ENCODE measurements at regions not wholly inside any gene's neighbourhood (a gene's known extent, or its start where the extent isn't known, plus 50 kb on each side); places are given as distances from the start of the nearest gene placed in this dataset.

DNA sequence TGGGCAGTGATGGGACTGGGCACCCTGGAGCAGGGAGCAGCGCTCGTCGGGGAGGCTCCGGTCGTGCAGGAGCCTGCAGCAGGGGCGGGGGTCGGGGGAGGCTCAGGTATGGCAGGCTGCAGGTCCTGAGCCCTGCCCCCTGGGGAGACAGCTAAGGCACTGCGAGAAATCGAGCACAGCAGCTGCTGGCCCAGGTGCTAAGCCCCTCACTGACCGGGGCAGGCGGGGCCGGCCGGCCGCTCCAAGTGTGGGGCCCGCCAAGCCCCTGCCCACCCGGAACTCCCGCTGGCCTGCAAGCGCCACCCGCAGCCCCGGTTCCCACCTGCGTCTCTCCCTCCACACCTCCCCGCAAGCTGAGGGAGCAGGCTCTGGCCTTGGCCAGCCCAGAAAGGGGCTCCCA is 326.8 kb upstream of the TMTC1 start:
- no peak for DNase-seq (ENCODE audit: insufficient read length, low spot score)
- FAIRE-seq = no peak

DNA sequence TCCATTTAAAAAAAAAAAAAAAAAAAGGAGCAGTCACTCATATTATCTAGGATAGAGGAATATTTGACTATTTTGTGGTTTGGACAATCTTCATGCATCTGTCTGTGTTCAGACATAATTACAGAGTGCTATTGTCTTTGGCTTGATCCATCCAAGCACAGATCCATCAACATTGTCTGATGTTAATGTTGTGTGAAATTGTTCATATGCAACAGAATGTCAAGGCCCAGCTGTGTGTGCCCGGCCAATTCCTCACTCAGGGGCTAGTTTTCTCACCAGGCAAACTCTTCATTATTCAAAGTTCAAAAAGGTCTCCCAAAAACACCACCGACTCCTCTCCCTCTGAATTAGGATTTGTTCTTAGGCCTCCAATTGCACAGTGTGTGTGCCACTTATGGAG is 324.9 kb upstream of the TMTC1 start:
- no peak for FAIRE-seq
- no peak for DNase-seq (ENCODE audit: insufficient read length, low spot score)

DNA sequence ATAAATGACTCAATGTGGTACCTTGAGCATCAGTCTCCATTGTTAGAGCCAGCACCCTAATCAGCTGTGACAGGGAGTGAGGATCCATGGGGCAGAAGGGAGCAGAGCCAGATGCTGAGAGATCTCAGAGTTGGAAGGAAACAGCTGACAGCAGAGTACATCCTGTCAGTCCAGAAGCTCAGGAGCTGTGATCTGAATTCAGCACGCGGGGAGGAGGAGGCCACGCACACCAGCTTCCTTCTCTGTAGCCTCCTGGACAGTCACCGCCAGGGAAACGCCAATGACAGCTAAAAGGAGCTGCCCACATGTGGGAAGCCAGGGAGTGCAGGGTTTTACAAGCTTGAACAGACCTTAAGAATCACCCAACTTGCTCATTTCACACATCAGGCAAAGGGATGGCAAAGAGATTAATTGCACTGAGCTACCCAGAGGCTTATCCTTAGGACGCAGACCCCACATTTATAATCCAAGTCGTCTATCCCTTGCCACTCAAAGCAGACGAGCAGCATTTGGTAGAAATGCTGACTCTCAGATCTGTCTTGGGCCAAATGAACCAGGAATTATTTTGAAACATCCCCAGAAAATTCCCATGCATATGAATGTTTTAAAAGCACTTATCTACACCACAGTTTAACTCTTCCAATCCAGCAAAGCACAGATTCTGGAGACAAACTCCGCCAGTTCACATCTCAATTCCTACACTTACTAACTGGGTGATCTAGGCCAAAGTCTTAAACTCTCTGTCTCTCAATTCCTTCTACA is 322.6 kb upstream of the TMTC1 start:
- DNase-seq (ENCODE audit: insufficient read length, low spot score) (no peak), FAIRE-seq (no peak)

DNA sequence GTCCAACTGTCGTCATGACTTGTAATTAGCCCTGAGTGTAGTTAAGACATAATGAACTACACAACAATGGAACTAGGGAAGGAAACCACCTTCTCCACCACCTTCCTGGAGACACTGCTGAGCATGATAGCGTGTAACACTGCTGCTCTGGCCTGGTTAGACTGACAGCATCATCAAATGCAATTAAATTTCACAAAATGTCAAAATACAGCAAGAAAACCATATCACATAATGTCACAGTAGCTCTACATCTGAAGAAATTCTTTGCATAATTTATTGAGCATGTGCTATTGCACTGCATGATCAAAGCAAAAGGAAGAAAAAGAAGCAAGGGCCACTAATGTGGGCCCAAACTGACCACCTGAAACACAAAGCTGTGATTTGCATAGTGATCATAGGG is 321.8 kb upstream of the TMTC1 start:
- no peak for DNase-seq (ENCODE audit: insufficient read length, low spot score)
- no peak for FAIRE-seq

DNA sequence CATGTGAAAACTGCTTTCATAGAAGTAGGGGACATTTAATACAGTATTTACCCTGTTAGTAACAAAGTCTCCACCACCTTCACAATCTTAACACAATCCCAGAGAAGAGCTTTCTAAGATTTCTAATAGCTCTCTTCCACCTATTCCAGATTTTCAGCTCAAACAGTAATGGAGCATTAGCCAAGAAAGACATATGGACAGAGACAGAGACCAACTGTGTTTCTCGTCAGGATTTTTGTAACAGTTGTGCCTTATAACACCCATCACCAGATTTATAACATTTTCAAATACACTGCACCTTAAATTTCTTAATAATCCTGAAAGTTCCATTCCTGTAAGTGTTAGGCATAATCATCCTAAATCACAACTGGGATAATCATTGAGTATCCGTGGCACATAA is 321.2 kb upstream of the TMTC1 start:
- FAIRE-seq = no peak
- no peak for DNase-seq (ENCODE audit: insufficient read length, low spot score)

DNA sequence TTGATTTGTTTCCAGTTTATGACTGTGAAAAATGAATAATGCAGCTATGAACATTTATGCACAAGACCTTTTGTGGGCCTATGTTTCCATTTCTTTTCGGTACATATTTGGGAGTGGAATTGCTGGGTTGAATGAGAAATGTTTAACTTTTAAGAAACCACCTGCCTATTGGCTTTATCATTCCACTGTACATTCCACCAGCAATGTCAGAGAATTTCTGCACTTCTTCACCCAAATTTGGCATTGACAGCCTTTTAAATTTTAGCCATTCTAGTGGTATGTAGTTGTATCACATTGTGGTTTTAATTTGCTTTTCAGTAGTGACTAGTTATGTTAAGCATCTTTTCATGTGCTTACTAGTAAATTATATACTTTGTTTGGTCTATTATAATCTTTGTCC is 317.0 kb upstream of the TMTC1 start:
- DNase-seq (ENCODE audit: insufficient read length, low spot score) = no peak
- no peak for FAIRE-seq

DNA sequence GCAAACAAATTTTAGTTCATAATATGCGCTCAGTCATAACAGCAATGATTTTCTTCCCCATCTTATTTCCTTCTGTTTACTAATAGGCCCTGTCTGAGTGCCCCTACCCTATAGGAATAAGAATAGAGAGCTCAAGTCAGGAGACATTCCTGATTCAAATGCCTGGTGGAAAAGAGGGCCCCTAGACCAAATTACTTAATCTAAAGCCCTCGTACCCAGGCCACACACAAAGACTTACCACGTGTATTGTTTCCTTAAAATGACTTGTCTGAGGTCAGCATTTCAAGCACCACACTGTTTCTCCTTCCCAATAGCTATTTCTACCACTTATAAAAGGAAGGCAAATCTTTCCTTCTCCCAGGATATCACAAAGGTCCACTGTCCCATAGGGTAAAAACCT is 314.9 kb upstream of the TMTC1 start:
- DNase-seq (ENCODE audit: insufficient read length, low spot score) (no peak), FAIRE-seq (no peak)

DNA sequence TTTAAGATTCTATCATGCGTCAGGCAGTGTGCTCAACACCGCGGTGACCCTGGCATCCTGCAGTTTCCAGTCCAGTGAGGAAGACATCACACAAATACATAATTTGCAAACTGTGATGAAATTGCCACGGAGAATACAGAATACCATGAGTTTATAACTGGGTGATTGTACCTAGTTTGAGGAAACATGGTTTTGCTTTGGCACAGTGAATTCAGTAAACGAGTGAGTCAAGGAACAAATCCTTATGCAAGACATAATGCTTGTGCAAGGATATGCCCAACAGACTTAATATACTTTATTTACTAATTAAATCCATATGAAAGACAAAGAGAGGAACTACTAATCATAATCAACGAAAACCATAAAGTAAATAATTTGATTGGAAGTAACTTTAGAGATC is 311.8 kb upstream of the TMTC1 start:
- DNase-seq (ENCODE audit: insufficient read length, low spot score) (no peak), FAIRE-seq (no peak)

DNA sequence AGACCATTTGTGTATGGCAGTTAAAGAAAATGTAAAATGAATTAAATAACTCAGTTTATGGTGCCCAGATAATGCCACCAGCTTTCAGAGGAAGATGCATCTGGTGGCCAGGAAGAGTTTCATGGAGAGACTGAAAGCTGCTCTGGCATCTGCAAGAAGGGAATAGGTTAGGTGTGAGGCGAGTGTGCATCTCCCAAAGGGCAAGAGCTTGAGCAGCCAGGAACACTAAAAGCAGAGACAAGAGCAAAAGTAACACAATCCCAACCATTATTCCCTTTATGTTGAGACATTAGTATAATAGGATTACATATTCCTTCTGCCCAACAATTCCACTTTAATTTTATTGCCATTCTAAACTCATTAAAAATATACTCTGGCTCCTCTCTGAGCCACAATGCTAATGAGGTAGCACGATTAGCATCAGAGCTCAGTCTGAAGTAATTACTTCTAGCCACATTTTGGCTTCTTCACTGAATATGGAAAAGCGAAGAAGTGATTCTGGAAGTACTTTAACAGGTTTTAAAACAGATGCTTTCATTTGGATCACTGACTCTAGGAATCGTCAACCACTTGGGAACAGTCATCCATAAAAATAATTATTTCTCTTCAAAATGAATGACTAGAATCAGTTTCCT is 309.4 kb upstream of the TMTC1 start:
- FAIRE-seq = no peak

DNA sequence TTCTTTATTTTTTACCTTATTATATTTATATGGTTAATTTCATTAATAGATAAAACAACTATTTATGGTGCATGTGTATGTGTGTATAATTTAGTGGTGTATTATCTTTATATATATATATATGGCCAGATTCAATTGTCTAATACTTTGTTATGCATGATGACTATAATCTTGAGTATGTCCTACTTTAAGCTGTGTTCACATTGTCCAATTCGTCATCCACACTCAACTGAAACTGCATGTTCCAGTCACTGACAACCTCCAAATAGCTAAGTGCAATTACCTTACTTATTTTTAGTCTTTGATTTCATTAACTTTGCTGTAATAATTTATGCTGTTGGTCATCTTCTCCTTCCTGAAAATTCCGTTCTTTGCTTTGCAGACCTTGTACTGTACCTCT is 306.5 kb upstream of the TMTC1 start:
- no peak for FAIRE-seq
- DNase-seq (ENCODE audit: insufficient read length, low spot score) = no peak

More for the DNA sequence above, 309.4 kb upstream of the TMTC1 start:
- DNase-seq (ENCODE audit: insufficient read length, low spot score) = no peak

DNA sequence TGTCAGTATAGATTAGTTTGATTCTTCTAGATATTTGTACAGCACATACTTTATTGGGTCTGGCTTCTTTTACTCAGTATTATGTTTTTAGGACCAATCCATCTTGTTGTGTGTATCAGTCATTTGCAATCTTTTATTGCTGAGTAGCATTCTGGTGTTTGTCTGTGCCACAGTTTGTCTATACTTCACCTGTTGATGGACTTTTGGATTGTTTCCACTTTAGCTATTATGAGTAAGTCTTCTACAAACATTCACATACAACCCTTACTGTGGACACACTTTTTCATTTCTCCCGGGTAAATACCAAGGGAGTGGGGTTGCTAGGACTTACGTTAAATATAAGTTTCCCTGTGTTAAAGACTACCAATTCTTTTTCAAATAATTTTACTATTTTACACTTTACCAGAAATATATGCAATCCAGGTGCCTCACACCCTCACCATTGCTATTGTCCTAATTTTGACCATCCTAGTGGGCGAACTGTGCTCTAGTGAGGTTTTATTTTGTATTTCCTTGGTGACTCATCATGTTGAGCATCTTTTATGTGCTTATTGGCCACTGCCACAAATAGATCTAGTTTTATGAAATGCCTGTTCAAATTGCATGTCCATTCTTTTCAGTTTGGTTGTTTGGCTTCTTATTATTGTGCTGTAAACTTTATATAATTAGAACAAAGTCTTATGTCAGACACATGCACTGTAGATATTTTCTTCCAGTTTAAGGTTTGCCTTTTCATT is 304.7 kb upstream of the TMTC1 start:
- FAIRE-seq (no peak), DNase-seq (ENCODE audit: insufficient read length, low spot score) (no peak)

DNA sequence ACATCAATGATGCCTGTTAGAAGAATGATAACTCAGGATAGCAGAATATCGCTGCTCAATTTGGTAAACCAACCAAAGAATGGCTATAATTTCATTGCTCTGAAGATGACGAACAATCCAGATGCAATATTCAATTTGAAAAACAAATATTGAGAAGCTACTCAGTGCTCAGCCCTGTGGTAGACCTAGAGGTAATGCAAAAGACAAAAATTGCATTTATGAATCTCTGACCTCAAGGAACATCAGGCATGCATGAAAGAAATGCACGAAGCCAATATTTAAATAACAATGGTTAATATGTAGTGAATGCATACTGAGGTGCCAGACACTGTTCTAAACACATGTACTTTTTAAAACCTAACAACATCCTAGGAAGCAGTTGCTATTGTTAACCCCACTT is 298.6 kb upstream of the TMTC1 start:
- DNase-seq (ENCODE audit: insufficient read length, low spot score) (no peak), FAIRE-seq (no peak)

DNA sequence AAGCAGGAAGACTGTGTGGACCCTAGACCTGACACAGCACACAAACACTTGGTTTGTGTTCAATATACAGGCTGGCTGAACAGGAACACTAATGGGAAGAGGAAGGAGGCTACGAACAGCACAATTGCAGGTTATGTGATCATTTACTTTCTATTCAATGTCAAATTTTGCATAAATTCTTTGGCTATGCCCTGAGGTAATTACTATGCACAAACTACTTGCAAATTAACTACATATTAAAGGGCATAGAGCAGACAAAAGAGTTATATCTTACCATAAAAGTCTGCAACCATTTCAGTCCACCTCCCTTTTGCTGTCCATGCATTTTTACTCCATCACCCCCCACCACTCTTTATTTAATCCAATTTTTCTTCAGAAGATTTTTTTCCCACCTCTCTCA is 291.2 kb upstream of the TMTC1 start:
- no peak for DNase-seq (ENCODE audit: insufficient read length, low spot score)
- no peak for FAIRE-seq

DNA sequence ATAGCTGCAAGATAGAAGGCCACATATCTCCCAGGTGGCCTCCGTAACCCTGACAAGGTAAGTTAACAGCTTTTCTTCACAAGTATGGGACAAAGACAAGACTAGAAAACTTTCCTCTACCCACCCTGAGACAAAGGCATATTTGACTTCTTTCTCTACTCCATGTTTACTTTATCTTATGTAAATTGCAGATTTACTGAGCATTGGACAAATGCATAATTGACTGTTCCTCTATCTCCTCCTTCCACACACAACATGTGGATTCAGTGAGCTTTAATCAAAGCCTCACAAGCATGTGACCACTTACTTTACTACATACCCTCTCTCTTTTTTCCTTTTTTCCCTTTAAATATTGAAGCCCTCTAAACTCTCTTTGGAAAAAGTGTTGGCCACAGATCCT is 289.1 kb upstream of the TMTC1 start:
- DNase-seq (ENCODE audit: insufficient read length, low spot score) (no peak), FAIRE-seq (no peak)

DNA sequence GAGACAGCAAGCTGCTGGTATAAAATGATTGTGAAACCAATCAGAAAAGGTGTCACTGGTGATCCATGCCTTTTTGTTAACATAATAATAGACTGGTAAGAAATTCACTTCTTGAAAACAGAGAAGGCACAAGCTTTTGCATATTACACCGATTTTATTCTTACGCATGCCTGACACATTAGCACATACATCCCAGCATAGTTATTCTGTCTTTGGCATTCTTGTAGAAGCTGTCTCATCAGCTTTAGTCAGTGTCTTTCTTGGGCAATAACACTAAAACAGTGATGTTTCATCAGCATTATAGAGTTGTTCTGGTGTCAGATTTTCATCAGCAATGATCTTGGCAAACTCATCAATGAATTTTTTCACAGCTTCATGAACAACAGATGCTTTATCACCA is 283.4 kb upstream of the TMTC1 start:
- no peak for DNase-seq (ENCODE audit: insufficient read length, low spot score)
- no peak for FAIRE-seq

DNA sequence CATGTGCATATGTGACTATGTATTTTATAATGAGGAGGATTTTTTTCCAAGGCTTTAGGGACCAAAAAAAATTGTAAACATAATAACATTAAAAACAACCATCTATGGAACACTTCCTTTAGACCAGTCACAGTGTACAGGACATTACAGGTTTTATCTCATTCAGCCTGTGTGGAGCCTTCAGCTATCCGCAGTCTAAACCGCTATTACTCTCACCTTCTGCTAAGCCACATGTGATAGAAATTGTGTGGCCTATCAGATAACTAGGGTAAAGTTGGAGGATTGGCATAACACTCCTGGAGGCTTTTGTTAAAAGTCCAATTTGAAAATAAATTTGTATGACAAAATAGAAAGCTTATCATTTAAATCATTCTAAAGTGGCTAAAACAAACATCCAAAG is 281.2 kb upstream of the TMTC1 start:
- no peak for FAIRE-seq
- no peak for DNase-seq (ENCODE audit: insufficient read length, low spot score)

DNA sequence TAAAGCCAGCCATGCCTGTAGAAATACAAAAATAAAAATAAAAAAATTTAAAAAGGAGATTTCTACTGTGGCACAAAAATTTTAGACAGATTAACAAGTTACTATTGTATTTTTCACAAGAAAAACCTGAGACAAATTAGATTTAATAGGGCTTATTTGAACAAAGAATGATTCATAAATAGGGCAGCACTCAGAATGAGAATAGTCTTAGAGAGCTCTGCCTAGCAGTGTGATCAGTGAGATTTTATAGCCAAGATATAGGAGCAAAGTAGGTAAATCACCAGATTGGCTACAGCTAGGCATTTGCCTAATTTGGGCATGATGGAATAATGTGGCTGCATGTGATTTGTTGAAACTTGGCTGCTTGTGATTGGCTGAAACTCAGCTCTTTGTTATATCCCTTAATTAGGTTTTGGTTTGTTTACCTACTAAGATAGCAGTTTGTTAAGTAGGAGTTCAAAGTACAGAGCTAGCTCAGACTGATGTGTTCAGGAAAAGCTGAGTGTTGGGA is 279.7 kb upstream of the TMTC1 start:
- FAIRE-seq (no peak), DNase-seq (ENCODE audit: insufficient read length, low spot score) (no peak)

DNA sequence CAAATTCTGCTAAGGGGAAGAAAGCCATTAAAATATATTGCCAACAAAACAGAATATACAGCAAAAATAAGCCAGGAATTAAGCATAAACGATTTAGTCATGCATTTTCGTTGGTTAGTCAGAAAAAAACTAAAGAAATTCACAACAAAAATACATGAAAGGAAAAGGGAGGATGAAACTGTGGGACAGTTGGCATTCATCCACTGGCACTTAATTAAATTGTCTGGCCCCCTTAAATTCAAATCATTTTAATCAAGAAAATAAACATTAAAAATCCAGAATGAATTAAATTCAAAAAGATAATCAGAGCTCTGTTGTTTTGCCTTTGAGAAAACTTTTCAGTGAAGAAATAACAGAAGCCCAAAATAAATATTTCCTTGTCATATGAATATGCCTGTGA is 264.6 kb upstream of the TMTC1 start:
- DNase-seq (ENCODE audit: insufficient read length, low spot score) (no peak), FAIRE-seq (no peak)

DNA sequence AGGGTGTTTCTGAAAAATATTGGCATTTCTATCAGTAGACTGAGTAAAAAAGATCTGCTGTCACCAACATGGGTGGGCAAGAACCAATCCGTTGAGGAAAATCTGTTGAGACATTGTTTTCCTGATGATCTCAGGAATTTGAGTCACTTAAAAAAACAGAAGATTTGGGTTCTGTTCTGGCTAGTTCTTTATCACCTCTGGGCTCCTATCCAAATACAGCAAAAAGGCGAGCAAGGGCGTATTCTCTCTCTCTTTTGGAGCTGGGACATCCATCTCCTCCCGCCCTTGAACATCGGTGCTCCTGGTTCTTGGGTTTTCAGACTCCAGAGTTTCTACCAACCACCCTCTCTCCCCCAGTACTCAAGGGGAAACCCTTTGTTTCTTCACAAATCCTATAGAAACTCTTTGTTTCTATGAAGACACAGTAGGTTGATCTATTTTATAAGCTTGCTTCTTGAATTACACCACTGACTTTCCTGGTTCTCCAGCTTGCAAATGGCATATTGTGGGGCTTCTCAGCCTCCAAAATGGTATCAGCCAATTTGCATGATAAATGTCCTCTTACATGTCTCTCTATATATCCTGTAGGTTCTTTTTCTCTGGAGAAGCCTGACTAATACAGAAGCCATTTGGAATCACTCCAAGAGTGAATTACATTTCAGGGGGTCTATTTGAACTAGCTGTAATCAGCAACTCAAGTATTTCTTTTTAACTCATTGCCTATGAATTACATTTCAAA is 263.9 kb upstream of the TMTC1 start:
- no peak for FAIRE-seq
- peak; percentile 7 for DNase-seq (ENCODE audit: insufficient read length, low spot score)

DNA sequence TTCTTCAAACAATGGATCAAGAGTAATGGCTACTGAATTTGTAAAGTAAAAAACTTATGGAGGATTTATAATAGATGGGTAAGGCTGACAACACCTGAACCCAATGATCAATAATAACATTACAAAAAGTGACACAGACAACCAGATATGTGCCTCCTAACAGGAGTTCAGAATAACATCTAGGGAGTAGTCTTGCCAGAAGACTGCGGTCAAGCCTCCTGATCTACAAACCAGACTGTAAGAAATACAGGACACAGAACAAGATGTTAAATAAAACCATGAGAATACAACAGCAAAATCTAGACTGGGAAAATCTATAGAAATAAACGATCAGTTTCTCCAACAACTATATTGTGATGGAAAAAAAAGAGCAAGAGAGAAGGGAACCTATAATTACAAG is 262.6 kb upstream of the TMTC1 start:
- no peak for DNase-seq (ENCODE audit: insufficient read length, low spot score)
- no peak for FAIRE-seq

DNA sequence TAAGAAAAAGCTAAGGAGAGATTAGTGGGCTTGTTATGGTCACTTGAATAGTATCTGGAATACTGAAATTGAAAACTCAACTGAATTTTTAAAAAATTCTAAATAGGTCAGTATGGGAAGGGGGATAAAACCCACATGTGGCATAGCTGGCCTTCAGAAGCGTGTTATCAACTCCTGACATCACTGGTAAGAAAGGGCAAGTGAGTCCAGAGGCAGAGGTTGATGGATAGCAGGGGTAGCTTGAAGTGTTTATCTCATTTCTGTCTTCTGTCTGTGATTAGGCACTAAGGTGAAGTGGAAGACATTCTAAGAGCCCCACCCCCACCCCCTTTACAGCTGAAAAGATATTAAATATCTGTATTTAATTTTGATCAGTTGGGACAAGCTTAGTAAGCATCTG is 261.4 kb upstream of the TMTC1 start:
- FAIRE-seq = no peak
- no peak for DNase-seq (ENCODE audit: insufficient read length, low spot score)

Measured in HTR-8/SVneo (cell line).